Activated CD4-positive, alpha-beta T cell treated with anti-CD3 and anti-CD28 coated beads, Interleukin-2, Interleukin-6, amounts not matched to agents 100 ng/mL and 50 ng/mL, durations not matched to agents 16 hours and 8 hours (primary cell): ENCODE measurements at regions not wholly inside any gene's neighbourhood (a gene's known extent, or its start where the extent isn't known, plus 50 kb on each side); places are given as distances from the start of the nearest gene placed in this dataset.
"Not testable (repeated sequence)": the region's sequence is repeated elsewhere in the genome, so short reads cannot be mapped to it uniquely, and the experiment has no call there.

Experiments used
- DNase-seq: peaks from one replicate; pipeline ENCODE4 v3.0.0-alpha.2; 2020

DNA sequence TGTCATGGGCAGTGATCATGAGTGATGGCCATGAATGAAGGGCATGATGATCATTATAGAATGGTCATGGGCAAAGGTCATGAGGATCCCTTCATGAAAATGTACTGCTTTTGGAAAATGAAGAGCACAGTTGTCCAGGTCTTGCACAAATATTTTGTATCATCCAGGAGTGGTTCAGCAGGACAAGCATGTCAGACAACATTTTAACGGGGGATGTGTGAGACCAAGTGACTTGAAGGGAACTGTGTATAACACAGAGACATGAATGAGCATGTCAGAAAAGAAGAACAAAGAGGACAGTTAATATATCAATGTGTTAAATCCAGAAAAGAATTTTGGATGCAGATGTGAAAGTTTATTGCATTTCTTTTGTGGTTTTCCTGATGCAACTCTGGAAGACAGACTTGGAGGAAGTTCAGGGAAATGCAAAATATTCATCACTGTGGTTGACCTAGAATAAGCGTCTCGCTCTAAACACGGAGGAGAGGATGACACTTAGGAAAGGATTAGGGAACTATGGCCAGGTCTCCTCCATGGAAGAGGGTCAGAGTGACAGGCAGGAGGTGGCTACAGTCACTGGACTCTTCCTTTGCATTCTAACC, 116.1 kb upstream of the IRX4 start:
- no peak for DNase-seq

DNA sequence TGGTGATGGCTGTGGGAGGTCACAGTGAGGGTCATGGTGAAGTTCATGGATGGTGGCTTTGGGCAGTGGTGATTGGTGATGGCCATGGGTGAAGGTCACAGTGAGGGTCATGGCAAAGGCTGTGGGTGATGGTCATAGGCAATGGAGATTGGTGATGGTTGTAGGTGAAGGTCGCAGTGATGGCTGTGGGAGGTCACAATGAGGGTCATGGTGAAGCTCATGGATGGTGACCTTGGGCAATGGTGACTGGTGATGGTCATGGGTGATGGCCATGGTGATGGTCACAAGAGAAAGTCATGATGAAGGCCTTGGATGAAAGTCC, 115.6 kb upstream of the IRX4 start:
- no peak for DNase-seq

DNA sequence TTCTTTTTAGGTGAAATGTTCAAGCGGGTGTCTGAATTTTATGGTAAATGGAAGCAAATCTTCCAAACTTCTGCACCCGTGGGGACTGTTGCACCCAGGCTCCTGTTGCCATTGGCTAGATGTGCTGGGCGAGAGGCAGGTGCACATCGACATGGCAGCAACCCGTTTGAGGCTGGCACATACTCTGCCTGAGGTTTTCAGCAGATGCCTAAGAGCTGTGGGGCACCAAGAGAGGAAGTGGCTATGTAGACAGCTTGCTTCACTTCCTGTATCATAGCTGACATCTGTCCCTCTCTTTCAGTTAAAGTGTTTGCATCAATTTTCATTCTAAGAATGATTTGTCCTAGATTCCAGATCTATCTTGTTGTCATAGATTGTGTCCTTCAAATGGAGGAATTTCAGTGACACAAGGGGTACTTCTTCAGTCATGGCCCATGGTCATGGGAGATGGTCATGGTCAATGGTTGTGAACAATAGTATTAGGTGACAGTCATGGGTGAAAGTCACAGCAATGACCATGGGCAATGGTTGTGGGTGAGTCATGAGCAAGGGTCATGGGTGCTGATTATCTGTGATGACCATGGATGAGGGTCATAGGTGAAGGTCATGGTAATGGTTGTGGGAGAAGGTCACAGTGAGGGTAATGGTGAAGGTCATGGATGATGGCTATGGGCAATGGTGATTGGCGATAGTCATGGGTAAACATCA, 115.1 kb upstream of the IRX4 start:
- DNase-seq = no peak

DNA sequence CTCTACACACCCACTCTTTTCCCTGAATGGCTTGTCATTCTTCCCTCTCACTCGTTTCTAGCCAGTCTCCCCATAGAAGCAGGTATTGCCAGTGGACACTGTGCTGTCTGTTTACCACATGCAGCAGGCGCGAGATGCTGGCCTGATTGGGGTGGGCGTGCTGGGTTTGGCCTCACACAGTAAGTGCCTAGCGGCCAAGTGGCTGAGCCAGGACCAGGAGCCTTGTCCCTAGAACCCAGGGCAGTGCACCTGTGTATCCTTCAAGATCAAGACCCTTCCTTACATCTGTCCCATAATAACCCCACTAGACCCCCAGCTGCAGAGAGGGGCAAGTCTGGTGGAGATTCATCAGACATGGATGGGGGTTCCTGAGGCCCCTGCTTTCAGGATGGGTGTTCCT, 112.8 kb upstream of the IRX4 start:
- no peak for DNase-seq

DNA sequence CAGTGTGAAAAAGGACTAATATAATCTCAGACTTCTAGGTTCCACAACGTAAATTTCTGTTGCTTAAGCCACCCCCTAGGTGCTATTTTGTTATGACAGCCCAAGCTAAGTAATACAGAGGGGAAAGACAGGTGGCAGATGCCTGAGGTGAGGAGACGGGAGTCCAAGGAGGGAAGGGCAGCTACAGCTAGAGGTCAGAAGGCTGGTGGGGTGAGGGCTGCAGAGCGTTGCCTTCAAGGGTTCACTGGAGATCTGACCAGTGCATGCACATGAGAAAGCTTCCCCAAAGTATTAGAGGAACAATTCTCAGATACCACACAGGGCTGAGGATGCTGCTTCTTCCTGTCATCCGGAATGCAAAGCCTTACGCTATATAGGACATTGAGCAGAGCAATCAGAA, 104.7 kb upstream of the IRX4 start:
- DNase-seq = no peak

DNA sequence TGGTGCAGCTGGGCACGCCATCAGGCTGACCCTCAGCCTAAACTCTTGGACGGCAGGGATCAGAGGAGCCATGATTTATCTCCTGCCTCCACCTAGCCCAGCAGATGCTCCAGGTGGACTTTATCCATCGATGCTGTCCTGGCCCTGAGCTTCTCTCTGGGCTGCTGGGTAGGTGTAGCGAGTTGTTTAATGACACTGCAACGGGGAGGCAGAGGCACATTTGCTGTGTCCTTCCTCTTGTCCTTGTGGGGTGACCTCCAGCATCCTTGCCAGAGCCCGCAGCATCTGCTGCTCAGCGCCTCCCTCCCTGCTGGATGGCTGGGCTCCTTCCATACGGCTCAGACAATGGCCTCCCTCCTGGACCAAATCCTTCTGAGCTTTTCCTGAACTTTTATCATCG, 103.1 kb upstream of the IRX4 start:
- DNase-seq = no peak

DNA sequence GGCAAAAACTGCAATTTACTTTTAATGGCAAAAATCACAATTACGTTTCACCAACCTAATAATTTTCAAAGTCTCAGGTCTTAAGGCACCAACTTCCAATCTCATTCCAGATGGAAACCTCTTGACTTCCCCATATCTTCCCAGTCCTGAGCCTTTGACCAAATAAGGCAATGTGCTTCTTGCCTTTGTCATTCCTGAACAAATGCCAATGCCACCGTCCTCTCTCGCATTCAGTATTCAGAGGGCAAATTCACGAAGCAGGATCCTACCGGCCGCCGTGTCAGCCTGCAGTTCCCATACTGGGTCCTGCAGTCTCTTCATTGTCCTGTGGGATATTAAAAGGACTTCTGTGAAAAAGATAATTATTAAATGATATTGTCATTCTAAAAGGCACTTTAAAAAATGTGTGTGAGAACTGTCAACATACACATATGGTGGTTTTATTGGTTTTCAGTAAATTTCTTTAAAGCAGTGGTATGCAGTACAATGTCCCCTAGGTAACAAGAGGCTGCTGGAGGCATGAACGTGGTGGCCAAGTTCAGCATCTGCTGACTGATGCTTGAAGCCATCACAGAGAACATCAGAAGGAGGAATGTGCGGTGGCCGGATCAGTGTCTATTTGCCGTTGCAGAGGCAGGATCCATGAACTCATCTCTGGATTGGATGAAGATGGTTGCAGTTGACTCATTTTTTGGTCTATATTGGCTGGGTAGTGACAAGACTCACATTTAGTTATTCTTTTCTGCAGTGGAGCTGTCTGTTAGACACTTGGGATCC, 101.4 kb upstream of the IRX4 start:
- DNase-seq = no peak

DNA sequence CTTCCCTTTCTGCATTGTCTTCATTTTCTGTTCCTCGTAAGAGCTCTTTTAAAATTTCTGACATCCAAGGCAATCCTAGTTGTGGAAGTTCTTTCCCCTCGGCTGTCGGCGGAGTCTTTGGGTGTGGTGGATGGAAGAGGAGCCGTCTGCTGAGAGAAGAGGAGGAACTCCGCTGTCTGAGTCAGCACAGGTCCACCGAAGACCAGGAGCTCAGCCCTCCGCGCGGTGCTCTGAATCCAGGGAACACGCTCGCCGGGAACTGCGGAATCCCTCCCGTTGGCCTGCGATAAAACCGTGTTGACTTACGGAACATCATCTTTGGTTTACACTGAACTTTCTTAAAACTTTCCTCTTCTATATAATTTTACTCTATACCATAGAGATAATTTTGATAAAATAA, 100.7 kb upstream of the IRX4 start:
- no peak for DNase-seq

DNA sequence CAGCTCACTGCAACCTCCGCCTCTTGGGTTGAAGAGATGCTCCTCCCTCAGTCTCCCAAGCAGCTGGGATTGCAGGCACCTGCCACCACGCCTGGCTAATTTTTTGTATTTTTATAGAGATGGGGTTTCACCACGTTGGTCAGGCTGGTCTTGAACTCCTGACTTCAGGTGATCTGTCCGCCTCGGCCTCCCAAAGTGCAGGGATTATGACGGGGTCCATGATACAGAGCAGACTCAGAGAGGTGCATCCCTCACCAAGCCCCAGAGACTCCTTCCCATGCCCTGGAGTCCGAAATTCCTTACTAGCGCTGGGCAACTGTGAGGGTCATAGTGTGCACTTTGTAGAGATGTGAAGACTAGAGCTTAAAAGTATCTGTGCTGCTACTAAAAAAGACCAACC, 99.8 kb upstream of the IRX4 start:
- DNase-seq = not testable (repeated sequence)

DNA sequence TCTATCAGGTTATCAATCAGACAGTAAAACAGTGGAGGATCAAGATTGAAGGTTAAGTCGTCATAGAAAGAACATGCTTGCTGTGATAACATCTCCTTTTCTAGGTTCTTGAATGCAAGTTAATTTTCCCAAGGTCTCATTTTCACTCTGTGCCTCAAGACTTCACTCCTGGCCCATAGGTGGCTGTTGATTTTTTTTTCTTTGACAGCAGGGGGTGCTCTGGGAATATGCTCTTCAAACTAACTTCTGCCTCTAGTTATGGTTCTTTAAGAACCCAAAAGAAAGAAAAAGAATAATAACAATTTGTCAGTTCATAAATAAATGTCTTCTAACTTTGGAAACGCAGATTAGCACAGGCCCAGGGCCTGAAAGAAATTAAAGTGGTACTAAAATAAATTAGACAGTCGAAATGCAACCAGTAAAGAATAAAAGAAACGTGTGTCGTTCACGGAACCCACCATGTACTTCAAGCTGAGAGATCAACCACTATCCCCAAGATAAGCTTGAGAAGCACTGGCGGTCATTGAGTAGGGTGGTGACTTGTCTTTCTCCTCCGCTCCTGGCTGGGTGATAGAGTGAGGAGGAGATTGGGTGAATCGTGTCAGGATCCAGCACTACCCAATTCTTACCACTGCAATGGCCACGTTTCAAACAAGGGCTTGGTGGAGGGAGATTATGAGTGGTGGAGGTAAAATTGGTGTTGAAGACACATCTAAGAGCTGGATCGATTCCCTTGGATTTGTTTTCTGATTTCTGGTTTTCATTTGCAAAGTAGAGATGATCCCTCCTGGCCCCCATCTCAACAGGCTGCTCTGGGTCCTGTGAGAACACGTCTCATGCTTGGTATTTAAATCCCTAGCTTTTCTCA, 93.4 kb upstream of the IRX4 start:
- DNase-seq = no peak

DNA sequence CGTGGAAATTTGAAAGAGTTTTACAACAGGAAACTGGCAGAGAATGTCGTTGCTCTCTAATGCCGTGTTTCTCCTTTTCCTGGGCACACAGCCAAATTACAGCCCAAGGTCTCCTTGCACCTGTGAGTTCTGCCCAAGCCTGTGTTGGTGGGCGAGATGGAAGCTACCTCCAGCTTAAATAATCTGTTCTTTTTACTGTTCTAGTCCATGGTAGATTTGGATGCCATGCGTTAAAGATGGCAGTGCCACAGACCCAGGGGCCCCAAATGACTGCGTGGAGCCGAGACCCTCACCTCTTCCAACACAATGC, 92.6 kb upstream of the IRX4 start:
- DNase-seq = no peak

DNA sequence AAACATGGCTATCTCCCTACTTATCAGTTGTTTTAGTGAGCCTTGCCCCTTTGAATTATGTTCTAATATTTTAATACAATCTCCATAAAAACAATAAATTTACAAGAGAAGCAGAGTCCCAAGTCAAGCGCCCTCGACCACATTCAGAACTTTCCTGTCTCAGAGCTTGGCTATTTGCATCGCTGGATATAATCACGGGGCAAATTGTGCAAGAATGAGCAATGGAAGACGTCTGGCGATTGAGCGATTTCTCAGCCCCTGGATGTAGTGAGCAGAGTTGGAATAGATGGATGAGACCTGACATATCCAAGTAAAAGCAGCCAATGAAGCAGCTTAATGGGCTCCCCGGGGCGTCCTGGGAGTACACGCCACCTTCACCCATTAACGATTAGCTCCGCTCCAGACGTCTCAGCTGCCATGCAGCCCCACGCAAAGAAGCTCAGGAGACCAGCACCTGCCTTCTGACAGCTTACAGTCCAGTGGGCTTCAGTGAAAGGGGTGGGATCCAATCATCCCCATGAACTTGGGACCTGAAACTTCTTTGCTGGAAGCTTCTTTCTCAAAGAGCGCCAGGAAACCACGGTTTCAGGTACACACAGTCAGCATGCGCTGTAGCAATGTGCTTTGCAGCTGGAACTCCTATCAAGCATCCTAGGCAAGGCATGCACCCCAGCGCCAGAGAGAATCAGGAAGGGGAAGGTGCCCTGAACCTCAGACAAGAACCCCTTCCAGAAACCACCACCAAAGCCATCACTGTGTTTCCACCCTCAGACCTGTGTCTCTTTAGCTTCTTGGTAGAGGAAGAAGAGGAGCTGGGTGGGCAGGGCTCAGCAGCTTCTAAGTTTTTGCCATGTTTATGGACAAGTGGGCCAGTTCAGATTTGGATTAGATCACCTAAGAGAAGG, 92.0 kb upstream of the IRX4 start:
- DNase-seq = no peak

DNA sequence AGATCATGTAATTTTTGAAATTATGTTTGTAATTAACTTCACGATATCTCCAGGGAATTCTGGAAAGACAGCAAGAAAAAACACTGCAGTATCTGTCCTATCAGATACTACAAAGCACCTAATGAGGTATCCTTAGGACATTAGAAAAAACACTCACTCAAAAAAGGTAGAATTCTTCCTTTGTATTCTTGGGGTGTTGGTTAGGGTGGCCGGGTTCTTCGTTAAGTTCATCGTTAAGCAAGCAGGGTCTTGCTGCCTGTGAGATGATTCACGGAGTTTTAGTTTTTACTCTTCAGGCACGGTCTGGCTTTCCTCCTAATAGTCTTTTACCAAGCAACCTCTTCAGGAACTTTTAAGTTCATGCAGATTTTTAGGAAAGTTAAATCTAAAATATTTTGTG, 91.4 kb upstream of the IRX4 start:
- no peak for DNase-seq

DNA sequence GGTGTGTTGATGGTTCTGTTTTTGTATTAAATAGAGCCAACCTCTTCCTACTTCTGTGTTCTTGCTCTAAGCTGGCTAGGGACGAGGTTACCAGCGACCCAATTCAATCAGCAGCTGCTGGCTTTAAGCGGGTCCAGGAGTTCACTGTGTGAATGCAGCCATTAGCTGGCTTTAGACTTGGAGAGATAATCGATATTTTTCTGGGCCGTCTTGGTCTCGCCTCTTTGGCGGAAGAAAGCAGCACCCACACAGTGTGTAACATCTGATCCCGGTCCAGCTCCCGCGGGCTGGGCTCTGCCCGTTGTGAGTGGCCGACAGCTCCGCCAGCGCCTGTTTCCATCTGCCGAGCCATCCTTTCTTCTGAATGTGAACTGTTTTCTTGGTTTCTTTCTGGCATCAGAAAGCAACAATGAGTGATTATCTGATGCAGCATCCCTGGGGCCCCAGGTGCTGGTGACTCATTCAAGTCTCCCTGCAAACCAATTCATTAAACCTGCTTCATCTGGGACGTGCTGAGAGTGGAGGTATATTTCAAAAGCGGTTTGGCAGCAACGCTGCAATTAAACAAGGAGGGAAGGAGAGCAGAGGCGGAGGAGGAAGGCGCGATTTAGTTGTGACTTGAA, 90.8 kb upstream of the IRX4 start:
- DNase-seq = no peak

DNA sequence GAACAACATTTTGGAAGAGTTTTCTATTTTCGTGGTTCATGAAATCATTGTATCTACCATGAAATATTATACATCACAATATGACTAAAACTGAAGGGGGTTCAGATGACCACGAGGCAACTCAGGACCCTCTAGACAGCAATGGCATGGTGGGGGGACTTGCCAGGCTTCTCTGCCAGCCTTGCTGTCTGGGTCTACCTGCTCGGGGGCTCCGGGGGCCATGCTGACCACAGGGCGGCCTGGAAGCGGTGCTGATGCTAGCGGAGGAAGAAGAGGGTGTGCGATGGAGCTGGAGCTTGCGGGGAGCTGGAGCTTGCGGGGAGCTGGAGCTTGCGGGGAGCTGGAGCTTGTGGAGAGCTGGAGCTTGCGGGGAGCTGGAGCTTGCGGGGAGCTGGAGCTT, 89.2 kb upstream of the IRX4 start:
- no peak for DNase-seq

DNA sequence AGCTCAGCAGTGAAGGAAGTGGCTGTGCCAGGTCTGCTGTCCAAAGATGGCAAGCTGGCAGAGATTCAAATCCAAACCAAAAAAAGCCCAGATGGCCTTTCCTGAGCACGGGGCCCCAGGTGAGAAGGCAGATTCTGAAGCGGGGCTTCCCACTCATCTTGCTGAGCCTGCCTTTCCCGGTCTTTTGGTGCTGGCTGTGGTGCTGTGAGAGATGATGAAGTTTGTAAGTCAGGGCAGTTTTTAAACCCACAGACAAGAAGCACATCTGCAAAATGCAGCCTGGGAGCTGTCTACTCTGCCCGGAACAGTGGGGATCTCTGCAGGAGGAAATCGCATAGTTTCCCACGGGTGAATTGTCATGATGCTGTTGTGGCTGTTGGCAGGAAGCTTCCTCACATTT, 85.0 kb upstream of the IRX4 start:
- no peak for DNase-seq

DNA sequence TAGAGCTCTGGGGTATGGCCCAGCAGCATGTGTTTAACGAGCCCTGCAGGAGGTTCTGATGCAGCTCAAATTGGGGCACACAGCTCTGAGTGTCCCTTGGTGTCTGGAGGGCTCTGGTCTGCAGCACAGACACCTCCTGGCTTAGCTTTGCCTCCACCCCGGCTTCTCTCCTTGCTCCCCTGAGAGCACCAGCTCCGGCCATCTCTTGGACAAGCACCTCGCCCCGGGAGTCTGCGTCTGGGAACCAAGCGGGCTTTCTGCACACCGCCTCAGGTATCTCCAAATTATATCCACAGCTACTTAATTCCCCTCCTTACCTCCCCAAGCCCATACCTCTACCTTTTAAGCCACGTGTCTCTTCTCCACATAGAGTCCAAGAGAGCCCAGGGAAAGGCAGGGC, 83.7 kb upstream of the IRX4 start:
- DNase-seq = no peak

DNA sequence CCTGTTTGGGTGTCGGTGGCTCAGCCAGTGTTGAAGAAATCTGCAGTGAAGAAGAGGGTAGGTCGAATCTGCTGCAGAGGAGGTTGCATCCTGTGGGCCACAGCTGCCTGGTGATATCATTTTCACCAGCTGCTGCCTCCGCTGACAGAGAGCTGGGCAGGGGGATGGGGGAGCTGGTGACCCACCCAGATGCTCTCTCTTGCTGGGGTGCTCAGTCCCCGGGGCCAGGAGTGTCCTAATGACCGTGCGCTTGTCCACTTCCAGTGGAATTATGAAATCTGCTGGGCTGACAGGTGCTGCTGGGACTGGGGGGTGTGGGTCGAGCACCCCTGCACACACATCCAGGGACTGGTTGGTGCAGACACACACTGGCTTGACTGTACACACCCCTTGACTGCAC, 83.2 kb upstream of the IRX4 start:
- DNase-seq = no peak

DNA sequence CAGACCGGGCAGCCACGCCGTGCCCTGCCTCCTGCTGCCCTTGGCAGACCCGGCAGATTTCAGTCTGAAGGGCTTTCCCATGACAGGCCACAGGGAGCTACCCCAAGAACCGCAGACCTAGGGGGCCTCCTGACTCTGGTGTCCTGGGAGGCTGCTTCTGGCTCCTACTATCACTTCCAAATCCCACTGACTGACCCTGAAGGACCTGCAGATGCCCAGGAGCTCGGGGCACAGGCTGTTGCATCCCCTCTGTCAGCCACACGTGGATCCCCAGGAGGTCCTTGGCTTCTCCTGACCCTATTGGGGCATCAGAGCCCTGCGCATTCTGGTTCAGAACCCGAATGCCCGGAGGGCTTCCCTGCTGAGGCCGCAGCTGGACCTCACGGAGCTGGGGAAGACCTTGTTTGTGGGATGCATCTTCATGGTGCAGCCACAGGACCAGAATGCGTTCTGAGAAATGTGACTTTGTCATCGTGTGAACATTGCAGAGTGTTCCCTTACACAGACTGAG, 81.3 kb upstream of the IRX4 start:
- no peak for DNase-seq

DNA sequence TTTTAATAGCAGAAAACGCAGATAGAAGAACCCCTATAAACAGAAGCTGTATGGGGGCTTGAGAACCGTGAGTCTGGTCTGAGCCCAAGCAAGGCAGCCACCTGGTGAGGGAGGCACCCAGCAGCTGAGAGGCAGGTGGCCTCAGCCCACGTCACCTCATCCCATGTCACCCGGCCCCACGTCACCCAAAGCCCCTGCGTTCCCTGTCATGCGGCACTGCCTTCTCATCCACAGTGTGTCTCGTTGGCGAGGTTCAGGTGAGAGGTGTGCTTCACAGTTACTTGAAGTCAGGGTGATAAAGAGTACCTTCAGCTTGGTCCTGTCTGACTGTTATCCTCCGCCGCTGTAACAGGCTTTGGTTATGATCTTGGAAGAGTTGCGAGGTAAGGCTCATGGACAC, 80.6 kb upstream of the IRX4 start:
- DNase-seq = no peak

DNA sequence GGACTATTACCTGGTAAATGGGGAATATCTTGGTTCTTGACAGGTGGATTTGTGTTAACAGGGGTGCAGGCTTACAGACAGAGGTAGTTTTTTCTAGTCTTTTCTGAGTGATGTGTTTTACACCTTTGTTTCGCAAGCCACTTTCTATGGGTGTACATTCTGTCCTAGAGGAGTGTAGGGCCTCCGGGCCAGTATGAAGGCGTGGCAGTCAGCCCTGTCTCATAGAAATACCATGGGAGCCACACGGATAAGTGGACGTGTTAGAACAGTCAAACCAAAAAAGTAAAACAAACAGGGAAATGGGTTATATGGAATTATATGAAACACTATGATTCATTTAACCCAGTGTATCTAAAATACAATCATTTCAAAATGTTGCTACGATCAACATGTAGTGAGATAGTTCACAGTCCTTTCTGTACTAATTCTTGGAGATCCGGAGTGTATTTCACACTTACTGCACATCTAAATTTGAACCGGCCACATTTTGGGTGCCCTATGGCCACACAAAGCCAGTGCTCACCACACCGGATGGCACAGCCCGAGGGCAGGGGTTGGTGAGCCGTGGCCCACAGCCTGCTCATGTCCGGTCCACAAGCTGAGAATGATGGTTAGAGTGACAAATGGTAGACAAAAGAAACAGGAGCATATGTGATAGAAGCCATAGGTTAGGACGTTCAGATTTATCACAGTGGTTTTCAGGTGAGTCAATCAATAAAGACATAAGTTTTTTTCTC, 80.1 kb upstream of the IRX4 start:
- DNase-seq = no peak
